Neural progenitor cell (in vitro differentiated cells): ENCODE measurements at regions not wholly inside any gene's neighbourhood (a gene's known extent, or its start where the extent isn't known, plus 50 kb on each side); places are given as distances from the start of the nearest gene placed in this dataset.

ENCODE experiments used
- DNase-seq: peaks from one replicate; pipeline ENCODE4 v3.0.0-alpha.2; 2016; ENCODE audit warnings: low spot score
- H2AFZ ChIP-seq: fragments of 200-600 bp; sonication (generic); replicated peaks from 2 replicates; pipeline ENCODE4 v1.6.1; 2016; ENCODE audit warnings: antibody characterized with exemption
- H3F3A ChIP-seq: fragments of 200-600 bp; sonication (generic); 2 replicates; pipeline ENCODE4 v1.6.1; 2016; ENCODE audit warnings: antibody characterized with exemption, low read depth
- H3K27ac ChIP-seq: fragments of 200-600 bp; sonication (generic); 2 replicates; pipeline ENCODE4 v1.5.1; 2016; ENCODE audit warnings: mild to moderate bottlenecking
- H3K27me3 ChIP-seq: fragments of 200-600 bp; sonication (generic); 2 replicates; pipeline ENCODE4 v1.6.1; 2016; ENCODE audit warnings: mild to moderate bottlenecking, moderate library complexity
- H3K36me3 ChIP-seq: fragments of 200-600 bp; sonication (generic); 2 replicates; pipeline ENCODE4 v1.5.1; 2016
- H3K4me1 ChIP-seq: fragments of 200-600 bp; sonication (generic); 2 replicates; pipeline ENCODE4 v1.6.1; 2016; ENCODE audit warnings: mixed run types
- H3K4me2 ChIP-seq: fragments of 200-600 bp; sonication (generic); 2 replicates; pipeline ENCODE4 v1.6.1; 2016
- H3K4me3 ChIP-seq: fragments of 200-600 bp; sonication (generic); 2 replicates; pipeline ENCODE4 v1.5.1; 2016
- H3K79me2 ChIP-seq: fragments of 200-600 bp; sonication (generic); 2 replicates; pipeline ENCODE4 v1.6.1; 2016; ENCODE audit warnings: low read depth
- H3K9ac ChIP-seq: fragments of 200-600 bp; sonication (generic); 2 replicates; pipeline ENCODE4 v1.6.1; 2016
- H3K9me3 ChIP-seq: fragments of 200-600 bp; sonication (generic); 2 replicates; pipeline ENCODE4 v1.5.1; 2016; ENCODE audit warnings: low read depth
- H4K20me1 ChIP-seq: fragments of 200-600 bp; sonication (generic); 2 replicates; pipeline ENCODE4 v1.6.1; 2016; ENCODE audit warnings: low read depth
- H3K27ac Mint-ChIP-seq: 3 replicates; pipeline ENCODE4 v1.8.0; 2021; ENCODE audit warnings: mixed read lengths
- H3K27me3 Mint-ChIP-seq: 2 replicates; pipeline ENCODE4 v1.8.0; 2022; ENCODE audit warnings: low read depth, mild to moderate bottlenecking, inconsistent platforms, moderate library complexity, mixed read lengths; ENCODE audit not compliant: insufficient read depth
- H3K36me3 Mint-ChIP-seq: 3 replicates; pipeline ENCODE4 v1.8.0; 2021; ENCODE audit warnings: mixed read lengths
- H3K4me1 Mint-ChIP-seq: 3 replicates; pipeline ENCODE4 v1.8.0; 2021; ENCODE audit warnings: mixed read lengths
- H3K4me3 Mint-ChIP-seq: 3 replicates; pipeline ENCODE4 v1.8.0; 2021; ENCODE audit warnings: mild to moderate bottlenecking, moderate library complexity, mixed read lengths
- H3K9me3 Mint-ChIP-seq: 3 replicates; pipeline ENCODE4 v1.8.0; 2020; ENCODE audit warnings: mixed read lengths
- EZH2 ChIP-seq: fragments of 200-600 bp; sonication (generic); IDR thresholded peaks from 2 replicates; pipeline ENCODE4 v1.6.1; 2017; ENCODE audit warnings: antibody characterized with exemption, mild to moderate bottlenecking, moderate library complexity
- EZH2phosphoT487 ChIP-seq: fragments of 200-600 bp; sonication (generic); IDR thresholded peaks from 2 replicates; pipeline ENCODE4 v1.6.1; 2017; ENCODE audit warnings: antibody characterized with exemption
- TF ChIP-seq, protein P1 (sequence below): fragments of 200-600 bp; sonication (generic); IDR thresholded peaks from 2 replicates; pipeline ENCODE4 v1.5.1; 2017; ENCODE audit warnings: antibody characterized with exemption, mild to moderate bottlenecking

GRCh38 chr2:18441583-18441982 lies 118.9 kb downstream of the RDH14 start:
- Histone ChIP-seq H3K9ac (no peak overlapping the region), H3K27ac (no peak overlapping the region), H3K4me2 (no peak overlapping the region), H3K9me3 (no peaks in the 10 kb centered on the region), H3K36me3 (no peaks in the 10 kb centered on the region), H3F3A (no peaks in the 10 kb centered on the region), H3K4me3 (no peak overlapping the region), H3K79me2 (no peaks in the 10 kb centered on the region), H4K20me1 (no peaks in the 10 kb centered on the region), H2AFZ (no peak overlapping the region), H3K4me1 (no peaks in the 10 kb centered on the region), H3K27me3 (no peaks in the 10 kb centered on the region)
- no peak overlapping the region for H3K4me3 Mint-ChIP-seq
- H3K36me3 Mint-ChIP-seq = no peaks in the 10 kb centered on the region
- no peak for DNase-seq
- TF ChIP-seq EZH2phosphoT487 (no peak), EZH2 (no peak)
- TF ChIP-seq, protein P1, sequence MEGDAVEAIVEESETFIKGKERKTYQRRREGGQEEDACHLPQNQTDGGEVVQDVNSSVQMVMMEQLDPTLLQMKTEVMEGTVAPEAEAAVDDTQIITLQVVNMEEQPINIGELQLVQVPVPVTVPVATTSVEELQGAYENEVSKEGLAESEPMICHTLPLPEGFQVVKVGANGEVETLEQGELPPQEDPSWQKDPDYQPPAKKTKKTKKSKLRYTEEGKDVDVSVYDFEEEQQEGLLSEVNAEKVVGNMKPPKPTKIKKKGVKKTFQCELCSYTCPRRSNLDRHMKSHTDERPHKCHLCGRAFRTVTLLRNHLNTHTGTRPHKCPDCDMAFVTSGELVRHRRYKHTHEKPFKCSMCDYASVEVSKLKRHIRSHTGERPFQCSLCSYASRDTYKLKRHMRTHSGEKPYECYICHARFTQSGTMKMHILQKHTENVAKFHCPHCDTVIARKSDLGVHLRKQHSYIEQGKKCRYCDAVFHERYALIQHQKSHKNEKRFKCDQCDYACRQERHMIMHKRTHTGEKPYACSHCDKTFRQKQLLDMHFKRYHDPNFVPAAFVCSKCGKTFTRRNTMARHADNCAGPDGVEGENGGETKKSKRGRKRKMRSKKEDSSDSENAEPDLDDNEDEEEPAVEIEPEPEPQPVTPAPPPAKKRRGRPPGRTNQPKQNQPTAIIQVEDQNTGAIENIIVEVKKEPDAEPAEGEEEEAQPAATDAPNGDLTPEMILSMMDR = no peak
- H3K9me3 Mint-ChIP-seq = no peaks in the 10 kb centered on the region
- H3K27ac Mint-ChIP-seq = no peak overlapping the region
- no peaks in the 10 kb centered on the region for H3K27me3 Mint-ChIP-seq
- H3K4me1 Mint-ChIP-seq = no peaks in the 10 kb centered on the region

GRCh38 chr2:18440777-18441176 lies 119.7 kb downstream of the RDH14 start:
- no peak overlapping the region for H3K4me3 Mint-ChIP-seq
- H3K4me2 ChIP-seq = no peak overlapping the region

DNA sequence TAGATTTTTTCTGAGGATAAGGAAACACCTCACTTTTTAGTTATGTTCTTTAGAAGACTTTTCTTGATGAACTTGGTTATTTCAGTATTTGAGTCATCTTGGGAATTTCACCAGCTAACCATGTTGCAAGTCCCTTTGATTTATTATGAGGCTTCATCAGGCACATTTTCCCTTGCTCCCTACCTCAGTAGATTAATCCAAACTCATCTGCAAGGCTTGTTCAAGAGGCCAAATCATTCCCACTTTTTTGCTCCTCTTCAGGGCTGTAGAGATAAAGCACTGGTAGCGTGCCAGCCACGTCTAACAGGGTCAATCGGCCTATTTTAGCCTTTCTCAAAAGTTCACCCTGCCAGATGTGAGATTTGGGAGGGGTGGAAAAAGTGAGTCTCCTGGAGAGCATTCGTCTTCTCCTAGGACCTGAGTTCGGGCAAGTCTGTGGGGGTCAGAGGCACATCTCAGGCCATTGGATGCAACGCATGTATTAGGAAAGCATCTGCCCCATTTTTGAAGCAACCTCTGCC lies 120.3 kb downstream of the RDH14 start:
- Histone ChIP-seq H3K4me2 (no peak overlapping the region), H3K27ac (no peak overlapping the region), H3K9ac (no peak overlapping the region), H3K79me2 (no peaks in the 10 kb centered on the region), H3K4me3 (no peak overlapping the region), H3K36me3 (no peaks in the 10 kb centered on the region), H2AFZ (no peak overlapping the region), H3K4me1 (no peaks in the 10 kb centered on the region), H3K27me3 (no peaks in the 10 kb centered on the region), H4K20me1 (no peaks in the 10 kb centered on the region), H3K9me3 (no peaks in the 10 kb centered on the region), H3F3A (no peaks in the 10 kb centered on the region)
- no peaks in the 10 kb centered on the region for H3K9me3 Mint-ChIP-seq
- H3K27me3 Mint-ChIP-seq = no peaks in the 10 kb centered on the region
- no peak for DNase-seq
- H3K4me3 Mint-ChIP-seq = no peak overlapping the region
- TF ChIP-seq EZH2 (no peak), EZH2phosphoT487 (no peak)
- TF ChIP-seq, protein P1 = no peak
- H3K27ac Mint-ChIP-seq = no peak overlapping the region
- H3K4me1 Mint-ChIP-seq = no peaks in the 10 kb centered on the region
- no peaks in the 10 kb centered on the region for H3K36me3 Mint-ChIP-seq

More at GRCh38 chr2:18440777-18441176, 119.7 kb downstream of the RDH14 start:
- Histone ChIP-seq H3K4me3 (no peak overlapping the region), H3K27me3 (no peaks in the 10 kb centered on the region), H3K9me3 (no peaks in the 10 kb centered on the region), H3K9ac (no peak overlapping the region), H3F3A (no peaks in the 10 kb centered on the region), H3K79me2 (no peaks in the 10 kb centered on the region), H3K4me1 (no peaks in the 10 kb centered on the region), H2AFZ (no peak overlapping the region), H3K27ac (no peak overlapping the region), H3K36me3 (no peaks in the 10 kb centered on the region), H4K20me1 (no peaks in the 10 kb centered on the region)
- no peak for DNase-seq
- TF ChIP-seq EZH2 (no peak), EZH2phosphoT487 (no peak)
- TF ChIP-seq, protein P1 = no peak
- Mint-ChIP-seq H3K27ac (no peak overlapping the region), H3K9me3 (no peaks in the 10 kb centered on the region), H3K36me3 (no peaks in the 10 kb centered on the region), H3K27me3 (no peaks in the 10 kb centered on the region), H3K4me1 (no peaks in the 10 kb centered on the region)
